ENCODE measurements at regions not wholly inside any gene's neighbourhood (a gene's known extent, or its start where the extent isn't known, plus 50 kb on each side); places are given as distances from the start of the nearest gene placed in this dataset.
"Not testable (repeated sequence)": the region's sequence is repeated elsewhere in the genome, so short reads cannot be mapped to it uniquely, and the experiment has no call there.

DNA sequence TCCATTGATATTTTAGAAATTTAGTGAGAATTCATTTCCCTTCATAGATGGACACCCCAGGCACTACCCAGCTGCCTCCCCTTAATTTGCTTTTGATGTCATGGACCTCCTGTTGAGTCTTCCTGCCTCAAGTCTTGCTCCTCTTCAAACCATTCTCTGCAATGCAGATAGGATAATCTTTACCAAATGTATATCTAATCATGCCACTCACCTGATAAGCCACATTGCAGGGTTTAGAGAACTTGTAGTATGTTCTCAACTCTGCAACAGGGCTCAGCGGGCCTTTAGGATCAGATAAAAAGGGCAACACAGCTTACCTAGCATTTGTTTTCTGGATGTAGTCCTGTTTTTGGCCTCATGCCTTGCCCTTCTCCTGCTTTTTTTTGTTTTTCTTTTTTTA, 234.5 kb downstream of the EMP1 start:
- DNase-seq: no peak

DNA sequence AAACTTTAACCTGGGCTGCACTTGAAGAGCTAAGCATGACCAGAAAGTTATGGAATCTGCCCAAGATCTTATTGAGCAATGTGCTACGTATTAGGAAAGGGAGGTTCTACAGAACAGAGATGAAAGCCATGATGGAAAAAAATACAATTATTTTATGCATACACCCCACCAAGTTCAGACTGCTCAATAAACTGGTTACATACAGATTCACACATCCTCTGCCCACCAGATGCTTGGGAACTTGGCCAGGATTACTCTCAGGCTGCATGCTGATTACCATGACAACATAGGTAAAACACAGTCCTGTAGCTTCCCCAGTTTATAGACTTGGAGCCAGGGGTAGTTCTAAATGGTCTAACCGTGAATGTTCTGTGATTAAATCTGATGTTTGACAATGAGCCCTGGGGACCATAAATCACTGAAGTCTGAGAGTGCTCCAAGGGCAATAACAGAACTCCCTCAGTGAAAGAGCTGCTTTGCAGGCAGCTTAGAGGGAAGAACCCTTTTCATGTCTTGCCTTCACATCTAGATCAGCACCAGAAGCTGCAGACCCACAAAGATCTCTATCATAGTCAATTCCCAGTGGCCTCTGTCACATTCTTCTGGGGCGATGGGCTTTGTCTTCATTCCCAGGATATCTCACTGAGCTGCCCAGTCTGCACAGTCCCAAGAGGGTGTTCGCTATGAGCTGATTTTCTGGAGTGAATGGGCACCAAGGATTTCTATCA, 232.2 kb downstream of the EMP1 start:
- no peak for DNase-seq

DNA sequence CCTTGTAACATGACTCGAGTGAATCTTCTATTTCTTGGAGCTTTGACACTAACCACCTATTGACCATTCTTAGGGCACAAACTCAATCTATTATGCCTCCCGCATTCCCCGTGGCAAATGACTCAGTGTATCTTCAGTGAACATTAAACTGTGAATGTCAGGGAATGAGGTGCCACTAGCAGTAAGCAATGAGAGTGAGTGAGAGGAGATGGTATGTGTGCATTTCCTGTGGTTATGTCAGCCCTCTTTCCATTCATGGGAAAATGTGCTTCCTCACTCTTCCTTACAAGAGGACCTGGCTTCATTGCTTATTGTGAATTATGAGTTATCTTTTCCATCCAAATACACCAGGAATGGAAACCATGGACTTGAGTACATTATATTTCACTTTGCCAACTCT, 229.2 kb downstream of the EMP1 start:
- peak; percentile 86 for DNase-seq

DNA sequence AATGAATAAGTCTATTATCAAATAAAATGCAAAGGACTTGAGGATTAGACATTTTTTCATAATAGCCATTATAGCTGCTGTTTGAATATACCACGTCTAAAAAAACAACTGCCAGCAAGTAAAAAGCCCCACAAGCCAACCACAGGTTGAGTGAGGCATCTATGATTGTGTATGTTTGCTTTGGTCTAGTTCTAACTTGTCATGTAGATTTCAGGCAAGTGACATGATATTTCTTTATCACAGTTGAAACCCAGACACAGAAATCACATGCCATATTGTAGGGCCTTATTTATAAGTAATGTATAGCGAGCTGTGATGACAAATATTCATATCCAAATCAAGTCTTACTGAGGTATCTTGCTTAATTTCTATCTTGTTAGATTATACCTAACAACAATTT, 225.8 kb downstream of the EMP1 start:
- no peak for DNase-seq

DNA sequence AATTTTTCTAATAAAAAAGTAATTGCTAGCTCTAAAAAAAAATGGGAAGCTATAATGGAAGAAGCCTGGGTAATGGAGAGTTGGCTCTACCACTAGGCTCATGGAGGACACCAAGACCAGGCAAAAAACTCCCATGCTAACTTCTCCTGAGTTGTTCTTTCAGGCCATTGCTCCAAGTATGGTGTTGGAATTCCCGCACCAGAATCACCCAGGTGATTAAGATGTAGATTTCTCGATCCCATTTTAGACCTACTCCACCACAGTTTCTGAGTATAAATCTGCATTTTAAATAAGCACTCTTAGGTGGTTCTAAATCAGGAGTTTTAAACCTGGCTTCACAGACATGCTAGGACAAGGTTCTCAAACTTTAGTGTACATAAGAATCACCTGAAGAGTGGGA, 221.0 kb downstream of the EMP1 start:
- DNase-seq: no peak

DNA sequence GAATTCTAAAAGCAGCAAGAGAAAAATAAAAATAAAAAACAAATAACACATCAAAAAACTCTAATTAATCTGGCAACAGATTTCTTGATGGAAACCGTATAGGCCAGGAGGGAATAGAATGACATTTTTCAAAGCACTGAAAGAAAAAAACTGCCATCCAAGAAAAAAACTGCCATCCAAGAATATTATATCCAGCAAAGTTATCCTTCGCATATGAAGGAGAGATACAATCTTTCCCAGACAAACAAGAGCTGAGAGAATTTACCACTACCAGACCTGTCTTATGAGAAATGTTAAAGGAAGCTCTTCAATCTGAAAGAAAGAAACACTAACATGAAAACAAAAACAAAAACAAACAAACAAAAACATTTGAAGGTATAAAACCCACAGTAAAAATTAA, 214.8 kb downstream of the EMP1 start:
- no peak for DNase-seq

DNA sequence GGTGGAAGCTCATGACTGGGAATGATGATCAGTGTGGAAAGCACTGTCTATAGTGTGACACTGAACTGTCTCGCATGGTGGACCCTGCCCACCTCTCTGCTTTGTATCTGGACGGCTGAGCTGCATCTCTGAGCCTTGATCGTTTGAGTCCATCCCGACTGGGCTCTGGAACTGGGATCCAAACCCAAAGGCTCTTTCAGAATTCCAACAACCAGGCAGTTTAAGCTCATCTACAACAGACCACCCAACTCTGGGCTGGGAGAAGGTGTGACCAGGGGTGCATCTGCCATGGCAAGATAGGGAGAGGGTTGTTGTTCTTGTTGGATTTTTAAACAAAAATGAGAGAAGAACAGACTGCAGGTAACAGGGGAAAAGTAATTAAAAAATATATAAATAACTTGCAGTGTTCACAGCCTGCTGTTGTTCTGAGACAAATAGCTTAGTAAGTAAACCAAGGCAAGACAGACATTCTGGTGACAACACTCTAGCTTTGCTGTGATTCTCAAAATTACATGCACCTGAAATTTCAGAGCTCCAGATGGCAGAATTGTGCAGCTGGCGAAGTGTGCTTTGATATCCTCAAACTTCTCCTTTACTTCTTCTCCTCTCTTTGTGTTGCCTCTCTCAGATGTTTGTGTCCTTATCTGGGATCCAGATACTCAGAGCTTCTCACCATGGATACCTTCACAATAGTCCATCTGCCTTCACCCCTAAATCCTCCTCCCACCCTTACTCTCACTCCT, 209.6 kb downstream of the EMP1 start:
- DNase-seq: no peak

DNA sequence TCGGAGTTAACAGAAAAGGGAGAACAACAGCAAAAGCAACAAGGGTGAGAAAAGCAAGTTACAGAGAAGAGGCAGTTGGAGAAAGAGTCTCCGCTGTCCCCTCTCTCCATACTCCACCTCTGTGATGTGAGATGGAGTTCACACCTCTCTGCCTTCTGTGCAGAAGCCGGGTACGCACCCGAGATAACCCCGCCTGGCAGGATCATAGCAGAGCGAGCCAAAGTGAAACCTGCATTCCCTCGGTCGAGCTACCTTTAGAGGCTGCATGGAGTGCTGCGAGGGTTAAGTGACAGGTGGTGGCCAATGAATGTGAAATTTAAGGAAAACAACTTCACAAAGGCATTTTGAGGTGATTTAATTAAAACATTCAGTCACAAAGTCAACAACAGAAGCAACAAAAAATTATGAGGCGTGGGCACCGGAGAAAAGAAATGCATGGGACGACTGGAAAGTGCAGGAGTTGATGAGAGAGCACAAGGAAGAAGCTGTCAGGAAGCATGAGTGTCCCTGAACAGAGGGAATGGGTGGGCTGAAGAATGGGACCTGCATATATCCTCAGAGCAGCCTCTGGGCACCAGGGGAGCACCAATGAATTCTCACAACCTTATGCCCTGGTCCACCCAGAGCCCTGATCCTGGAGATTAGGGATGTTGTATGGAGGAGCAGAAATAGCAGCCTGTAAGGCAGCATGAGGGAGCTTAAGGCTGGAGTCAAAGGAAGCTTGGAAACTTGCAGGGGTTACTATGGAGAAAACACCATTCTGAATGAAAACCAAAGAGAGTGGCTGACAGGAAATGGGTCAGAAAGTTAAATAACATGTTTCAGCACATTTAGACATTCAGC, 208.3 kb downstream of the EMP1 start:
- no peak for DNase-seq

DNA sequence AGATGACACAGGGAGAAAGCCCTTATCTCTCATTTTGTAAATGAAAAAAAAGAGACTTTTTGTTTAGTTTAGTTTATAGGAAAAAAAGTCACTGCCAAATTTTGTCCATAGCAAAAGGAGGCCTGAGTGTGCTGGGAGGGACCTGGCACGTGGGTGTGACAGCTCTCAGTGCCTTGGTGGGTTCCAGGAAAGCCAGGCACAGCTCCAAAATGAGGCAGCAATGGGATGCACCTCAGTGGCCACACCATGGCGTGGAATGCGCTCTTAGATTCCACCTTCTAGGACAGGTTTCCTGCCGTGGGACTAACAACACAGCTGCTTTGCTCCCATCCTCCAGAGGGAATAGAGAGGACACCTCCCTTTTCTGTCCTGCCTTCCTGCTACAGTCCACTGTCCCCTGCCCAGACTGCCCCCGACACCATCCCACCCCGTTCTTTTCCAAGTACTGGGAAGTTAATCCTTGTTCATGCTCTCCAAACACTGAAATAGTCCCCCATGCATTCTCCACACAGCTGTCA, 207.6 kb downstream of the EMP1 start:
- DNase-seq: no peak

DNA sequence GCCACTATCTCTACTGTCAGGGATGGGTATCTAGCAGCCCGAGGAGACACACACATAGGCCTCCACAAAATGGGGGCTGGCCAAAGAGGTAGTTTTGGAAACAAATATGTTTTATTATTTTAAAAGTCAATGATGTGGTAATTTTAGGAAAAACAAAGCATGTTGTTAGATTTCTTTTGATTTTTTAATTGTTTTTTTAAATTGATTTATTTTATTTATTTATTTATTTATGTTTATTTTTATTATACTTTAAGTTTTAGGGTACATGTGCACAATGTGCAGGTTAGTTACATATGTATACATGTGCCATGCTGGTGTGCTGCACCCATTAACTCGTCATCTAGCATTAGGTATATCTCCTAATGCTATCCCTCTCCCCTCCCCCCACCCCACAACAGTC, 194.8 kb downstream of the EMP1 start:
- not testable (repeated sequence) for DNase-seq

DNA sequence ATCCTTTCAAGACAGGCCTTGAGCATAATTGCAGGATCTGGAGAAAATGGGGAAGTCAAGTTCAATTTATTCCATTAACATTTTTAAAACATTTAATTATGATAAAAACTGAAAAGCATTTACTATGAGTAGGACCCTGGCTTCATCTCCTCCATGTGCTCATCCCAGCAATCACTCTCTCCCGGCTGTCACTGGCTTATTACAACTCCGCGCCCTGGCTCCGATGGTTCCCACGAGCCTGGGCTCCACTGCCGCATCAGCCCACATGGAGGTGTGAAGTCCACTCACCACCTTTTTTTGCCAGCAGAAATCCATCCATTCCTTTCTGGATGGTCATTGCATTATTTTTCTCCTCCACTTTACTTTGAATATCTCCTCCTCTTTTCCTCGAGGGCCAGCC, 194.4 kb downstream of the EMP1 start:
- DNase-seq: no peak

DNA sequence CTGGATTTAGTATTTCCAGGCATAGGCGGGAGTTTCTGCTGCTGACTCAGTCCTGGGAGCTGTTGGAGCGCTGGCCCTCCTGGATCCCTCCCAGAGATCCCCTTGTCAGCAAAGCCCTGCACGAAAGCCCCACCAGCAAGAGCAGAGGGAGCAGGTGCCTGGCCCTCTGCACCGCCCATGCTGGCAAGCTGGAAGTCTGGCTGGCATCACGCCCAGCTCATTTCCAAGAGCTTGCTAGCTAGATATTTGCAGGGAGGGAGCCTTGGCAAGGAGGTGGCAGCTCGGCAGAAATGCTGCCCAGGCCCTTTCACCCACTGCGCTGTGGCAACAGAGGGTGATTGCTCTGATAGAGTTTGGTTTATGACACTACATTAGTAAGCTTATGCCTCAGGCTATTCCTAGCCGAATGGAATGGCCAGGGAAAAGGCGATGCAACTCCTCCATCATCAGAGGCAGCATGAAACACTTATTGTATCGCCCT, 193.9 kb downstream of the EMP1 start:
- DNase-seq: peak; percentile 99

DNA sequence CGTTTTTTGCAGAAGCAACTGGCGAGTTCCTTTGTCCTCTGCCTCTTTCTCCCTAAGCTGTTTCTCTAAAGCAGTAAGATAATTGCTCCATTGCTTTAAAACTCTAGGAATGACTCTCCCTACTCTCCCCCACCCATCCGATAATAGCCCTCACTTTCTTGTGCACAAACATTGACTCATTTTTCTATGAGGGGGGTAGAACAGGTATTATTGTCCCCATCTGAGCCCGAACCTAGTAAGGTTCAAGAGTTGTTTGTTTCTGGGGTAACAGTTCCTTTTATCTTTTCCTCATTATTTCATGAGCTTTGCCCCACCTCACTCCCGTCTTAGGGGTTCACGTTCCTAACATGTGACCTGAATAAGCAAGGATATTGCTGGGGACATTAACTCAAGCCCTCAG, 190.6 kb downstream of the EMP1 start:
- no peak for DNase-seq

DNA sequence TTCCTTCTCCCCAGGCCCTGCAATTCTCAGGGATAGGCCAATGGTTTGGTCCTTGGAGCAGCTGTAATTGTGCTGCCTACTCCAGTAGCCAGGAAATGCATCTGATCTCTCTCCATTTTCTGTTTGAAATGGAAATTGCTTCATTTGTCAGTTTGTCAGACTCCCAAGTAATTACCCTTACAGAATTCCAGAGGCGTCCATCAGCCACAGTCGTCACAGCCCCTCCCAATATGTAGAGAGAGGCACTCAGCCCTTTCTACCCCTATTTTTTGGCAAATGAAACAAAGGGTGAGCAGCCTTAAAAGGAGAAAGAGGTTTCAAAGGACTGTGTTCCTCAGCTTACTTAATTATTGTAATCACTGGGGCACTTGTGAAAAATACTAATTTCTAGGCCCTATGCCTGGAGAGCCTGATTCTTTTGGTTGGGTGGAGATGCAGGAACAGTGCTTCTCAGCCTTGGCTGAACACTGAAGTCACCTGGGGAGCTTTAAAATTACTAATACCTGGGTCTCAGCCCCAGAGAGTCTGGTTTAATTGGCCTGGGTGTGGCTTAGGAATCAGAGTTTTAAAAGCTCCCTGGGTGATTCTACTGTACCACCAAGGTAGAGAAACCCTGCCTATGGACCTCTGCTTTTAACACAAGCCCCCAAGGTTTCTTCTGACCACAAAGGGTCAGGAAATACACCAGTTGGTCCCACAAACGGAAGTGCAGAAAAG, 190.0 kb downstream of the EMP1 start:
- no peak for DNase-seq

DNA sequence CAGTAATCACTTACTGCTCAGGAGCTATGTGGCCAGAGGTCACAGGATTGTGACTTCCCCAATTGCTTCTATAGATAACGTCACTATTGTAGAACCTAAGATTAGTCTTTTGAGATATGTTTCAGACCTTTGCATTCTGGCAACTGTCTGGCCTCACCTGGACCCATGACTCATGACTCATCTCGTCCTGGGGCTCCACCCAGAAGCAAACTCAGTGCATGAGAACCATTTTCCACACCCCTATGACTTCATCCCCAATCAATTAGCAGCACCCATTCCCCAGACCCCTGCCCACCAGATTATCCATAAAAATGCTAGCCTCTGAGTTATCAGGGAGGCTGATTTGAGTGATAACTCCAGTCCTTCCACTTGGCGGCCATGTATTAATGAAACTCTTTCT, 186.9 kb downstream of the EMP1 start:
- no peak for DNase-seq

DNA sequence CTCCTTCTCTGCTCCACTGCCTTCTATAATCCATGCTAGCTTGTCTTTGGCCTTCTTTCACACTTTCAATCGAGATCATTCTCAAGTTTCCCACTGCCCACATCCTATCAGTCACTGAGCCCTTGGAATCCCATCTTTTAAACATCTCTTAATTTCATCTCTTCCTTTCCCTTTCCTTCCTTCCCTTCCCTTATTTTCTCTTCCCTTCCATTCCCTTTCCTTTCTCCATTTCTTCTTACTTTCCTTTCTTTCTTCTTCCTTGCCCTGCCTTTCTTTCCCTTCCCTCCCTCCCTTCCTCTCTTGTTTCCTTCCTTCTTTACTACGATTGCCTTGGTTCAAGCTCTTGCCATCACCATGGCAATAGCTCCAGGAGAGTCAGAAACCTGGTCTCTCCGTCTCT, 183.8 kb downstream of the EMP1 start:
- DNase-seq: no peak

DNA sequence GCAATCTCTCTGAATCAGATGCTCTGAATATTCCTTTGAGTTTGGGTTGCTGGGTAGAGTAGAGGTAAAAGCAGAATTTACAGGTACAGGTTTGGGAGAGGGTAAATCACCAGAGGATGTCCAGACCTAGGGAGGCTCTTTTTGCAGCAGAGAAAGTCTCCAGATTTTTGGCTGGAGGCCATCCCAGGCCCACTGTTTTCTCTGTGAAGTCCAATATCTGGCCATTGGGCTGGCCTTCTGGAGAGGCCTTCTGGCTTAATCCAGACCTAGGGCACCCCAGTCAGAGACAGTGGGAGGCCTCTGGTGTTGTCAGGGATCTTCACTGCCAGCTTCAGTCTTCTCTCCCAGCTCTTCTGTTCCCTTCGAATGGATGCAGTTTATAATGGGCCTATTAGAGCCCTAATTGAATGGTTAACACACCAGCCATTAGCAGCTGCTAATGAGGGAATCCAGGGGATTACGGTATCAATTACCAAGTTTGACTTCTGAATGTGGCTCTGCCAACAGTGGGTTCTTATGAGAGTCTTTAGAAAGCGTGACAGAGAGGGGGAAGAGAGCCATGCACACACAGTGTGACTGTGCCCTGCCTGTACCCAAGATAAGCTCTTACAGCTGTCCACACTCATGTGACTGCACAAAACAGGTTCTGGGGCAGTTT, 183.1 kb downstream of the EMP1 start:
- no peak for DNase-seq

DNA sequence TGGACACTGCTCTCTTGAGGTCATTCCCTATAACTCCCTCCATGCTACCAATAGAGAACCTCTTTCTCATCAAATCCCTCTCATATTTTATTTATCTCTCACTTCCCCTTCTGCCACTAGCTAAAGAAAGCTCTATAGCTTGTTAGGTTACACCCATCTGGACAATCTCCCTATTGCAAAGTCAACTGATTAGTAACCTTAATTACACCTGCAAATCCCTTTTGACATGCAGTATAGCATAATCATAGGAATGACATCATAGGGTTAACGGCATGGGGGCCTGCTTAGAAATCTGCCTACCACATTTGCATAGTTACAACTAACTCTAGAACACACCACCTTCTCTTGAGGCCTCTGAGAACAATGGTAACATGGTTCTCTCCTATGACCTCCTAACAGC, 181.2 kb downstream of the EMP1 start:
- DNase-seq: no peak

DNA sequence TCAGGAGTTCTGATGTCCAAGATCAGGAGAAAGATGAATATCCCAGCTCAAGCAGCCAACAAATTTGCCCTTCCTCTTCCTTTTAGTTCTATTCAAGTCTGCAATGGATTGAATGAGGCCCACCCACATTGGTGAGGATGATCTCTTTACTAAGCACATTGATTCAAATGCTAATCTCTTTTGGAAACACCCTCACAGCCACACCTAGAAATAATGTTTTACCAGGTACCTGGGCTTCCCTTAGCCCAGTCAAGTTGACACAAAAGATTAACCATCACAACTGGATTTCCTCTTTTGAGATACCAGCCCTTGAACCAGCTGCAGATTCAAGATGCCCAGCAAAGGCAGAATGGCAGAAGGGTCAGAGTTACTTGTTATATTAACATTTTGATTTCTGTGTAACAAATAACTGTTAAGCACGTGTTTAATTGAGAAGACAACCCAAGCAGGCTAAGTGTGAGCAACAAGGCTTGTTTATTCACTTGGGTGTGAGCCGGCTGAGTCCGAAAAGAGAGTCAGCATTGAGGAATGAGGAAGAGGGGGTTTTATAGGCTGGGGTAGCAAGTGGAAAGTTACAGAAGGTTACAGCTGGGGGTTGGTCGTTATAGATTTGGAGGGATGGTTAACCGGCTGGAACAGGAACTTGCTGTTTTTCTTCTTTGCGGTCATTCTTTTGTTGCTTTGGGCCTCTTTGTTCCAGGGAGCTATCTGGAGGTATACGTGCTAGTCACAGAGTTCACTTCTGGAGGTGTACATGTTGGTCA, 180.3 kb downstream of the EMP1 start:
- no peak for DNase-seq

DNA sequence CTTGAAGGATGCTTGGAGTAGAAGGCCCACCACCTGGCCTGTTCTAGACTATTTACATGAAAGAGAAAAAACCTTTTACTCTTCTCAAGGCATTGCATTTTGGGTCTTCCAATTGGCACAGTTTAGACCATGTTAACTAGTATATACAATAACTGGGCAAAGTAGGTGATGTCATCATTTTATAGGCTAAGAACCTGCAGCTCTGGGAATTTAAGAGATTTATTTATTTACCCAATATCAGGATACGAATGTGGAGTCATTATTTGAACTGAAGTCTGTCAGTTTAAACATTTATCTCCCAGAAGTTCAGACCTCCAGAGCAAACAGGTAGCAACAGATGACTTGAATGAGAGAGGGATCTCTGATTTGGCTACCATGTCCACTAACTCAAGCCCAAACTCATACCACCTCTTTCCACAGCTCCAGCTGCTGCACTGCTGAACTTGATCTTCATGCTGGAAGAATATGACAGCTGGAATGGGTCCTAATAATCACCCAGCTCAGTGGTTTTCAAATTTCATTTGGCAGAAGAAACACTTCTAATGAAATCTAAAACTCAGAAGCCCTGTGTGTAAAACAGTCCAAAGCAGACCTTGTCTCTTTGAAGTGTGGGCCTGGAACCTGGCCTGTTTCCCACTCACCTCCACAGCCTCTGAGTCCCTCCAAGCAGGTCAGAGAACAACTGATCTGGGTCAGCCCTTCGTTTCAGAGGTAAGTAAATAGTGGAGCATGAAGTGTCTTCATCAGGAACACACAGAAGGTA, 179.2 kb downstream of the EMP1 start:
- no peak for DNase-seq

DNA sequence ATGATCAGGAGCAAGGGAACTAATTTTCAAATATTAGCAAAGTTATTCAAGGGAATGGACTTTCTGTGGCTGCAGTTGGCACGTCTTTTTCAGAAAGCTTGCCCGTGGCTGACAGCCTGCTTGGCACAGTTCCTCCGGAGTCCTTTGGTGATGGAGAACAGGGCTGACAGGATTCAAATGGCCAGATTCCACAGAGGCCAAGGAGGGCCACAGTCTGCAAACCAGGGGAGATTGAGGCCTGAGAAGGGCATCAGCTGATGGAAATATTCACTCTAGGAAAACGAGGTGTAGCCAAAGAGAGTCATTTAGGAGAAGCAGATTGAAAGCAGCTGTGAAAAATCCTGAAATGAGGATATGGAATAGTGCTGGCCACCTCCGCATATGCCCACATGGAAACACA, 178.3 kb downstream of the EMP1 start:
- no peak for DNase-seq

Data from NCI-H226 (cell line).